AG09309 (cell line): ENCODE measurements at regions not wholly inside any gene's neighbourhood (a gene's known extent, or its start where the extent isn't known, plus 50 kb on each side); places are given as distances from the start of the nearest gene placed in this dataset.

ENCODE experiments used
- DNase-seq: peaks from one replicate; pipeline ENCODE4 v3.0.0-alpha.2; 2010; ENCODE audit warnings: low read depth
- H3K4me3 ChIP-seq: 2 replicates; pipeline ENCODE4 v1.5.1; 2011; ENCODE audit warnings: mild to moderate bottlenecking, low read depth, low read length, moderate library complexity; ENCODE audit not compliant: control insufficient read depth
- TF ChIP-seq, protein P1 (sequence below): IDR thresholded peaks from 2 replicates; pipeline ENCODE4 v1.5.1; 2011; ENCODE audit warnings: mild to moderate bottlenecking, low read depth, low read length, inconsistent platforms; ENCODE audit not compliant: insufficient read depth, control insufficient read depth; ENCODE audit errors: missing control alignments

DNA sequence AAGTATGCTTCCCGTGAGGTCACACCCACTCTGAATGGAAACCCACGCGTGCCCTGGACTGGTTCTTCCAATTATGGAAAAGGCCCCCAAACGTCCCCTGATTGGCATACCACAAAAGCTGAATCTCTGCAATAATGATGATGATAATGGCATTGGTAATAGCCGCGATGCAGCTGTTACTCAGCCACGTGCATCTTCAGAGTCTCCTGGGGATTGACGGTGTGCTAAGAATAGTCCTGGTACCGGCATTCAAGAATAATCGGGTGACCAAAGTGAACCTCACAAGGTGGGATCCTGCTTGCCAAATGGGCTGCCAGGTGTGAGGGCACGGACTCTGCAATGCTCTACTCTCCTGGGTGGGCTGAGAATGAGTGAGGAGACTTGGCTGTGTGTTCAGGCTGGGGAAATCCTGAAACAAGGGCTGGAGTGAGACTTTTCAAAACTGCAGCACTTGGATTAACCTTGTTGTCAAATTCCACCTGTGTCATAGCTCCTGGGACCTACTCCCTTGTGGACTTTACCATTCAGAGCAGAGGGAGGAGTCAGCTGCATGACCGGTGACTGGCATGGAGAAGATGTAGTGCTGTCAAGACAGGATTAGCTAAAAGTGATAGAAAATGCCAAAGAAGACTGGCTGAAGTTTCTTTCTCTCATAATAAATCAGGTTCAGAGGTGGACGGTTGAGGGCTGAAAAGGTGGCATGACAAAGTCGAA is 615.4 kb downstream of the MID1IP1 start:
- TF ChIP-seq, protein P1, sequence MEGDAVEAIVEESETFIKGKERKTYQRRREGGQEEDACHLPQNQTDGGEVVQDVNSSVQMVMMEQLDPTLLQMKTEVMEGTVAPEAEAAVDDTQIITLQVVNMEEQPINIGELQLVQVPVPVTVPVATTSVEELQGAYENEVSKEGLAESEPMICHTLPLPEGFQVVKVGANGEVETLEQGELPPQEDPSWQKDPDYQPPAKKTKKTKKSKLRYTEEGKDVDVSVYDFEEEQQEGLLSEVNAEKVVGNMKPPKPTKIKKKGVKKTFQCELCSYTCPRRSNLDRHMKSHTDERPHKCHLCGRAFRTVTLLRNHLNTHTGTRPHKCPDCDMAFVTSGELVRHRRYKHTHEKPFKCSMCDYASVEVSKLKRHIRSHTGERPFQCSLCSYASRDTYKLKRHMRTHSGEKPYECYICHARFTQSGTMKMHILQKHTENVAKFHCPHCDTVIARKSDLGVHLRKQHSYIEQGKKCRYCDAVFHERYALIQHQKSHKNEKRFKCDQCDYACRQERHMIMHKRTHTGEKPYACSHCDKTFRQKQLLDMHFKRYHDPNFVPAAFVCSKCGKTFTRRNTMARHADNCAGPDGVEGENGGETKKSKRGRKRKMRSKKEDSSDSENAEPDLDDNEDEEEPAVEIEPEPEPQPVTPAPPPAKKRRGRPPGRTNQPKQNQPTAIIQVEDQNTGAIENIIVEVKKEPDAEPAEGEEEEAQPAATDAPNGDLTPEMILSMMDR, result no peak
- DNase-seq, result no peak
- H3K4me3 ChIP-seq, result no peak overlapping the region

DNA sequence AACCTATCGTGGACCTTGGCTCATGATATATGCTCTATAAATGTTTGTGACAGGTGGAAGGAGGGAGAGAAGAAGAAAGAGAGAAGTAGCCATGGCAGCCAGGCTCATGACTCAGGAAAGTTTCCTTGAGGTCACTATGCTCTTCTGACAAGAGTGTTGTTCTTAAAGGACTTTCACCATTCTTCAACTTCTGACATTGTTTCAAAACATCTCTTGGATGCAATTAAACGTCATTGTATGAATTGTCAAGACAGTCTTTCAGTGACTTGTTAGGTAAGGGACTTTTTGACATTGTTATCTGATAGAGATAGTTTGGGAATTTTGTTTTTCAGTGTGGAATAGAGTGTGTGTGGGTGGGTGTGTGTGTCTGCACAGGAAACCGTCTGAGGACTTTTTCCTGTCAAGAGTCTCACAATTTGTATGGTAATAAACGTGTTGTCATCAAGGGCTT is 617.0 kb downstream of the MID1IP1 start:
- H3K4me3 ChIP-seq, result no peak overlapping the region
- TF ChIP-seq, protein P1, result no peak
- no peak for DNase-seq

DNA sequence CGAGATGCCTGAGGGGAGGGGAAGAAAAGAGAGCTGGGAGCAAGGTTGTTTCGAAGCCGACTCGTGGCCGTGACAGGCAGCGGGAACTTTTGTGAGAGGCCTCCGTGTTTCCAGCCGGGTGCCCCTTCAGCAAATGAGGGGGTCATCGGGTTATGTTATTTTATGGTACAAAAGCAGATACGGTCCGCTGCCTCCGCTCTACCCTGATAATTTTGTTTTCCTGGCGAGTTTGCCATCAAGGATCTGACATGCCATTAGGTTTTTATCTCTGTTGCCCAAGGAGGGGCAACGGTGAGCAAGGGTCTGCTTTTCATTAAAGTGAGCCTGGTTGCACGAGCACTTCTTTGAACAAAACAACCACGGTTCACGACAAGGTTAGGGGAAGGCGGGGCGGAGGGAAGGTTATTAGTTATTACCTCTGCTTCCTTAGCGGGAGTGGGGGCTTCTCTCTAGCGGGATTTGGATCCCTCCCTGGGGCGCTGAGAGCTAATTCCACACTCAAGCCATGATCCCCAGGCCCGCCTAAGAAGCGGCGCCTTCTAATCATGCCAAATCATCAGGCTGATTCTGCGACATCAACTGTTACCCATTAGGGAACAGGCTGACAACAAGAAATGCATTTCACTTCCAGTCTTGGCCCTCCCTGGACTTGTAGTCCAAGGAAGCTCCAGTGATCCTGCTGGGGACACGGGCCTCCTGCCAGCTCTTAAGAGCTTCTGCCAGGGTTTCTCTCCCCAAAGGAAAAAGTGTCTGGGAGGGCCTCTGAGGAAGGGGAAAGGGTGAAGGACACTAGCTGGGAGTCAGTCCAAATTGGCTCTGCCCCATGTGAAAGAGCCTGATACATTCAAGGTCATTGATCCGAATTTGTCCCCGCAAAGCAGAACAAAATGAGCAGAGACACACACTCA is 617.7 kb downstream of the MID1IP1 start:
- TF ChIP-seq, protein P1, result no peak

DNA sequence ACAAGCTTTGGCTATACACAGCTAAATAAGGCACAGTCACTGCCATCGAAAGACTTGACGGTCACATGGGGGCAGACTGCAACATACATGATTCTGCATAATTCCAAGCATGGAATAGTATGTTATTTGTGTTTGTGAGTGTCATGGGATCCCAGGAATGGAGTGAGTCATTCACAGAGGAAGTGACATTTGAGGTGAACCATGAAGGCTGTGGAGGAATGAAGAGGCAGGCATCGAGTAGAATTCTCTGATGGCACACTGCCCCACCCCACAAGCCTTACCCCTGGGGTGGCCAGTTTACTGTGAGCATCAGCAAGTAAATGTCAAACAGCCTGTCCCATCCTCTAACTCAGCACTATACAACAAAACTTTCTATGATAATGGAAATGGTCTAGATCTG is 619.7 kb downstream of the MID1IP1 start:
- no peak for DNase-seq
- H3K4me3 ChIP-seq, result no peak overlapping the region
- TF ChIP-seq, protein P1, result no peak

More for the DNA sequence above, 617.7 kb downstream of the MID1IP1 start:
- no peak overlapping the region for H3K4me3 ChIP-seq
- no peak for DNase-seq

DNA sequence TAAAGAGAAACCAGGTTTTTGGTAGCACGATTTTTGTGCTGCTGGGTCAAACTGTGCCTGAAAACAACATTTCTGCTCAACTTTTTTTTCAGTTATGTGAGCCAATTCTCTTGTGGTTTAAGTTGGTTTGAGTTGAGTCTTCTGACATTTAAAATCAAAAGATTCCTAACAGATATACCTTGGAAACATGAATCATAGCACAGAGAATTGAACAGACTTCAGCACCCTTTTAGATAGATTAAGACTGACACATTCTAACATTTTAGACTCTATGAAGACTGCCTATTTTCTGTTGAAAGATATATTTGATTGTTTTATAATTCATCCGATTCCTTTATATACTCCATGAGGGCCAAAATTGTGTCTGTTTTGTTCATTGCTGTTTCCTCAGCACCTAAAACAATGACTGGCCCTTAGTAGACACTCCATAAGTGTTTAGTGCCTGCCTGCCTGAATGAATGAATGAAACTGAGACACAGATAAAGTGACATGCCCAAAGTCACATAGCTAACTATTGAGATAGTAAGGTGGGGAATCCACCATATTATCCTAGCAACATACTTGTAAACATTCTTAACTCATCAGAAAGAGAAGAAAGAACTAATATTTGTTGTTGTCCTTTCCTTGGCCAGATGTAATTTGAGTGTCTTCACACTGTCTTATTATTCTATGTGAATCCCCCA is 624.0 kb downstream of the MID1IP1 start:
- no peak for DNase-seq
- TF ChIP-seq, protein P1, result no peak
- no peak overlapping the region for H3K4me3 ChIP-seq

DNA sequence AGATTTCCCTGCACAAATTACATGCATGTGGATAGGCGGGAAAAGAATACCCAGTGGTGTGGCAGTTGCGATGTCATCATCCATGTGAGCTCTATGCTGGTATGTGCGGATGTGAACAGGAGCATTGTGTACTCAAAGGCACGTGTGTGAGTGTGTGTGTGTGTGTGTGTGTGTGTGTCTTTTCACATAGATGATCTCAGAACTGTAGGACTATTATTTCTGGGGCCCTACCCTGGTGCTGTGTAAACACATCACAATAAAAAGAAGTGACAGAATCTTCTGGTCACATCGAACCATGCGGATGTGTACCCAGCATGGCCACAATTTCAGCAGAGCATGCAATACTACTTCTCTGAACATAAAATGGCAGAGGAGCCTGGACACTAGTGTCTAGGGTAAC is 624.8 kb downstream of the MID1IP1 start:
- TF ChIP-seq, protein P1, result no peak
- no peak for DNase-seq
- no peak overlapping the region for H3K4me3 ChIP-seq
